HepG2 (cell line): ENCODE measurements at regions not wholly inside any gene's neighbourhood (a gene's known extent, or its start where the extent isn't known, plus 50 kb on each side); places are given as distances from the start of the nearest gene placed in this dataset.

Experiments
- CBX5 ChIP-seq: sonication (generic); formaldehyde crosslinking; IDR thresholded peaks from 2 replicates; pipeline ENCODE4 v1.4.0; 2020; ENCODE audit warnings: missing genetic modification reagents, borderline replicate concordance
- CTCF ChIP-seq: sonication (generic); formaldehyde crosslinking; IDR thresholded peaks from 2 replicates; pipeline ENCODE4 v1.5.0; 2020; ENCODE audit warnings: mild to moderate bottlenecking, missing genetic modification reagents, moderate library complexity
- DPF2 ChIP-seq: sonication (generic); formaldehyde crosslinking; IDR thresholded peaks from 2 replicates; pipeline ENCODE4 v1.4.0; 2020; ENCODE audit warnings: mild to moderate bottlenecking, low read depth, missing genetic modification reagents, borderline replicate concordance
- EP300 ChIP-seq, 3 experiments: sonication (generic) in 1 of 3; formaldehyde crosslinking in 1 of 3; IDR thresholded peaks; 2 replicates each; pipeline versions ENCODE4 v1.5.1 to v1.6.1; 2011 to 2020; ENCODE audit warnings: low read depth in 2 of 3, low read length in 2 of 3, borderline replicate concordance in 1 of 3, improper control_type of control experiment in 1 of 3, mild to moderate bottlenecking in 1 of 3, missing genetic modification reagents in 1 of 3, moderate library complexity in 1 of 3
- MAX ChIP-seq: IDR thresholded peaks from 2 replicates; pipeline ENCODE4 v1.6.1; 2012; ENCODE audit warnings: inconsistent platforms
- MYC ChIP-seq: sonication (generic); formaldehyde crosslinking; IDR thresholded peaks from 2 replicates; pipeline ENCODE4 v1.9.0; 2021; ENCODE audit warnings: missing genetic modification reagents, borderline replicate concordance
- NONO ChIP-seq, 2 experiments: fragments of 450-650 bp in 1 of 2; sonication (generic) in 1 of 2; formaldehyde crosslinking in 1 of 2; IDR thresholded peaks in 1 of 2; conservative IDR thresholded peaks in 1 of 2; 2 replicates each; pipeline versions ENCODE4 v1.6.1 to v1.8.0; 2017 to 2022; ENCODE audit warnings: mild to moderate bottlenecking in 1 of 2, missing genetic modification reagents in 1 of 2, moderate library complexity in 1 of 2
- RAD51 ChIP-seq: fragments of 450-650 bp; IDR thresholded peaks from 2 replicates; pipeline ENCODE4 v1.6.1; 2016; ENCODE audit warnings: borderline replicate concordance
- RFXANK ChIP-seq: IDR thresholded peaks from 2 replicates; pipeline ENCODE4 v1.6.1; 2016
- TAF1 ChIP-seq: sonication (generic); formaldehyde crosslinking; IDR thresholded peaks from 2 replicates; pipeline ENCODE4 v1.4.0; 2020; ENCODE audit warnings: missing genetic modification reagents
- ZBED4 ChIP-seq: sonication (generic); formaldehyde crosslinking; IDR thresholded peaks from 2 replicates; pipeline ENCODE4 v1.4.0; 2020; ENCODE audit warnings: missing genetic modification reagents, borderline replicate concordance
- ZBTB38 ChIP-seq: sonication (generic); formaldehyde crosslinking; IDR thresholded peaks from 2 replicates; pipeline ENCODE4 v1.5.1; 2020; ENCODE audit warnings: mild to moderate bottlenecking, missing genetic modification reagents
- ZBTB40 ChIP-seq, 2 experiments: fragments of 450-650 bp in 1 of 2; sonication (generic) in 1 of 2; formaldehyde crosslinking in 1 of 2; IDR thresholded peaks; 2 replicates each; pipeline versions ENCODE4 v1.6.1 to v1.8.0; 2016 to 2022; ENCODE audit warnings: antibody characterized with exemption in 1 of 2, mild to moderate bottlenecking in 1 of 2, missing genetic modification reagents in 1 of 2
- ZNF605 ChIP-seq: sonication (generic); formaldehyde crosslinking; IDR thresholded peaks from 2 replicates; pipeline ENCODE4 v1.8.0; 2022; ENCODE audit warnings: mild to moderate bottlenecking, missing genetic modification reagents

DNA sequence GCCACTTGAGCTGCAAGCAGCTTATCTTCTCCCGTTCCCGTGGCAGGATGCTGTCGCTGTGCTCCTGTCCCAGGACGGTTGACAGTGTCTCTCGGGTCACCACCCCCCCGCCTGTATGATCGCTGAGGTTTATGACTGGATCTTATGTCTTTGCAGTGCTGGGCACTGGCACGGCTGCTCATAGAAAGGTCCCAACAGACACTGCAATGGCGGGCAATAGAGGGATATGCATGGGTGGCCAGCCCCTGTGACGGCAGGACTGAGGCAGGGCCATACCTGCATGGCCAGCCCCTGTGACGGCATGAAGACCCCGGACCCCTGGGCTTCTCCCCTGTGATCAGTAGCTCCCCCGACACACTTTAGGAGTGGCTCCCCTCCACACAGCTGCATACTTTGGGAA lies 307.2 kb downstream of the TEX29 start:
- TF ChIP-seq ZBTB40 (IDR thresholded peaks at IDR 0.05) (no peak), ZBTB40 (CRISPR knock-in tag; IDR thresholded peaks at IDR 0.05) (no peak), NONO (IDR thresholded peaks at IDR 0.05) (no peak), NONO (CRISPR knock-in tag; conservative IDR thresholded peaks at IDR 0.05) (no peak), CBX5 (no peak), MAX (no peak), CTCF (CRISPR knock-in tag) (no peak), ZNF605 (no peak), RAD51 (no peak), ZBTB38 (no peak), MYC (CRISPR knock-in tag) (no peak), RFXANK (CRISPR knock-in tag) (no peak), EP300 (IDR thresholded peaks at IDR 0.05; ENCODE audit: low read depth in 2 of 2, low read length in 2 of 2) (no peak), EP300 (CRISPR knock-in tag; IDR thresholded peaks at IDR 0.05; ENCODE audit: borderline replicate concordance) (no peak), TAF1 (CRISPR knock-in tag) (no peak), ZBED4 (CRISPR knock-in tag) (no peak), DPF2 (CRISPR knock-in tag) (no peak)
